Adrenal gland (tissue), 5 donors: ENCODE measurements at regions not wholly inside any gene's neighbourhood (a gene's known extent, or its start where the extent isn't known, plus 50 kb on each side); places are given as distances from the start of the nearest gene placed in this dataset.

Experiments
- CTCF ChIP-seq, 6 experiments: fragments of 450-650 bp in 4 of 6; fragments of 200-600 bp in 2 of 6; sonication (generic) in 1 of 6; IDR thresholded peaks; 1 replicate in 5 of 6; 2 replicates in 1 of 6; pipeline versions ENCODE4 v1.5.1 to v1.8.0; 2016 to 2021; ENCODE audit warnings: antibody characterized with exemption in 6 of 6, mild to moderate bottlenecking in 2 of 6, moderate library complexity in 1 of 6
- POLR2A ChIP-seq, 2 donors: fragments of 450-650 bp; IDR thresholded peaks; one replicate each; pipeline ENCODE4 v1.6.1; 2017; ENCODE audit warnings: antibody characterized with exemption in 2 of 2, mild to moderate bottlenecking in 2 of 2, moderate library complexity in 1 of 2
- donor health status: DM: no; HTN: no; CAD: no.

DNA sequence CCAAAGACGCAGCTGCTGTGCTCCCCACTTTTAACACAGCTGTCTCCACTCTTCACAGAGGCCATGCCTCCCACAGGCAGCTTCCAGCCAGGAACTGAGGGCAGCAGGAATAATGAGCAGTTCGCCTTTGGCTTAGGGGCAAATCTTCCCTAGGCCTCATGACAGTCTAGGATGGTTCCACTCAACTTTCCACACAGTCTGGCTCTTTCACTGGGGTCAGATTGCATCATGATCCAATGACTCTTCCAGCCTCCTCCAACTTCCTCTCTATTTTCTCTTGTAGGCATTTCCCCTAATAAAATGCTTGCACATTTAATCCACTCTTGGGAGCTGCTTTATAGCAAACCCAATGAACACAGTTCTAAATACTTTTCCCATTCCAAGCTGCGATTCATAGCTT lies 271.6 kb upstream of the ATP2B1 start:
- no peak for TF ChIP-seq POLR2A (IDR thresholded peaks at IDR 0.05)
- no peak for TF ChIP-seq CTCF (IDR thresholded peaks at IDR 0.05)
